ENCODE measurements at regions not wholly inside any gene's neighbourhood (a gene's known extent, or its start where the extent isn't known, plus 50 kb on each side); places are given as distances from the start of the nearest gene placed in this dataset.
"Not testable (repeated sequence)": the region's sequence is repeated elsewhere in the genome, so short reads cannot be mapped to it uniquely, and the experiment has no call there.

DNA sequence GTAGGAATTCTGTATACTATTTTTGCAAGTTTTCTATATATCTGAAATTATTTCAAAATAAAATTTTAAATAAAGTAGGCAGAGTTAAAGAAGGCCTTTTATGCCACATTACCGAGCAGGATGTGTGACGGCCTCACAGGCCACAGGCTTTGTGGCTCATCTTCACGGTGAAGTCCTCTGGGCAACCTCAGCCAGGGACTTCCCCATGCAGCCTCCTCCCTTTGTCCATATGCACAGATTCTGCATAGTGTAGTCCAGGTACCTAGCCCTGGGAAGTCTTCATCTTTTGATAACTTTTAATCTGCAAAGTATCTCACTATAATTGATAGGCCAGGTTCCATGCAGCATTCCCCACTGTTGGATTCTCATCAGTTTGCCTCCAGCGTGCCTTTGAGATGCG, 62.8 kb downstream of the ARHGAP11B start:
- not testable (repeated sequence) for H3K27me3 ChIP-seq (ENCODE audit: insufficient read depth, low read length, poor library complexity); H3K79me2 ChIP-seq (ENCODE audit: insufficient read depth, low read length); ATAC-seq (ENCODE audit: insufficient read depth, low read depth); H3K4me2 ChIP-seq (ENCODE audit: insufficient read depth, low read length); DNase-seq; H2AFZ ChIP-seq (ENCODE audit: low read depth, low read length); H3K9ac ChIP-seq (ENCODE audit: low read depth, low read length); H3K4me3 ChIP-seq (ENCODE audit: low read depth in 1 of 2, low read length in 2 of 2); H3K36me3 ChIP-seq (ENCODE audit: insufficient read depth, low read length); H4K20me1 ChIP-seq (ENCODE audit: insufficient read depth, low read length); H3K4me1 ChIP-seq (ENCODE audit: insufficient read depth, low read length); H3K27ac ChIP-seq (ENCODE audit: low read length); H3K9me3 ChIP-seq (ENCODE audit: insufficient read depth, low read length, severe bottlenecking)

DNA sequence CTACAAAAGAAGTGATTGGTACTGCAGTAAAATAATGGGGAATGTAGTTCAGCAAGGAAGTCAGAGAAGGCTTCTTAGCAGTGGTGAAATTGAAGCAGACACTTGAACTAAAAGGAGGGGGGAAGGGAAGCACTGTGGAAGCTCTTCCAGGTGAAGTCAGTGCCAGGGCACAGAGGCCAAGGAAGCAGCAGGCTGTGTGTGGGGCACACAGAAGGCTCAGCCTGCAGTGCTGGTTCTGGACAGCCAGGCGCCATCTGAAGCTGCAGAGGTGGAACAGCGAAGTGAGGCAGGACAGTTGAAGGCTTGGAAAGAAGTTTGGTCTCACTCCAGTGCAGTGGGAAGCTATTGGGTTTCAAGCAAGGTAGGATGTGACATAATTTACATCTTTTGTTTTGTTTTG, 64.2 kb downstream of the ARHGAP11B start:
- not testable (repeated sequence) for ATAC-seq (ENCODE audit: insufficient read depth, low read depth); DNase-seq; H4K20me1 ChIP-seq (ENCODE audit: insufficient read depth, low read length); H3K36me3 ChIP-seq (ENCODE audit: insufficient read depth, low read length); H2AFZ ChIP-seq (ENCODE audit: low read depth, low read length); H3K27me3 ChIP-seq (ENCODE audit: insufficient read depth, low read length, poor library complexity); H3K4me2 ChIP-seq (ENCODE audit: insufficient read depth, low read length); H3K27ac ChIP-seq (ENCODE audit: low read length); H3K79me2 ChIP-seq (ENCODE audit: insufficient read depth, low read length); H3K9ac ChIP-seq (ENCODE audit: low read depth, low read length); H3K4me3 ChIP-seq (ENCODE audit: low read depth in 1 of 2, low read length in 2 of 2); H3K4me1 ChIP-seq (ENCODE audit: insufficient read depth, low read length); H3K9me3 ChIP-seq (ENCODE audit: insufficient read depth, low read length, severe bottlenecking)

DNA sequence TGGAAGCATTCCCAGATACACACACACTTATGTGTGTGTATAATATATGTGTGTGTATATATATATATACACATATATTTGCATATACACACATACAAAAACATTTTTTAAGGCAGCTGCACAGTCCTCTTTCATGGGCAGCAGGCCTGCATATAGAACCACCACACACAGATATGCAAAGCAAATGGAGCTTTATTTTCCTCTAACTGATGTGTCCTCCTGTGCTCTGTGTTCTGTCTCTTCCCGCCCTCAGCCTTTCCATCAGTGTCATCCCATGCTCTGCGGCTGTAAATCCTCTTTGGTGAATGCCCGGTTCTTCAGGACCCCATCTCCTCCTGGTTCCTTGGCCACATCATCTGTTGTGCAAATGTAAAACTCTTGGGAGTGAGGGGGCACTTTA, 69.9 kb downstream of the ARHGAP11B start:
- not testable (repeated sequence) for H3K4me1 ChIP-seq (ENCODE audit: insufficient read depth, low read length); H3K9ac ChIP-seq (ENCODE audit: low read depth, low read length); H3K9me3 ChIP-seq (ENCODE audit: insufficient read depth, low read length, severe bottlenecking); H3K79me2 ChIP-seq (ENCODE audit: insufficient read depth, low read length); DNase-seq; H2AFZ ChIP-seq (ENCODE audit: low read depth, low read length); H3K4me3 ChIP-seq (ENCODE audit: low read depth in 1 of 2, low read length in 2 of 2); H3K27me3 ChIP-seq (ENCODE audit: insufficient read depth, low read length, poor library complexity); H3K4me2 ChIP-seq (ENCODE audit: insufficient read depth, low read length); H3K36me3 ChIP-seq (ENCODE audit: insufficient read depth, low read length); ATAC-seq (ENCODE audit: insufficient read depth, low read depth); H4K20me1 ChIP-seq (ENCODE audit: insufficient read depth, low read length); H3K27ac ChIP-seq (ENCODE audit: low read length)

DNA sequence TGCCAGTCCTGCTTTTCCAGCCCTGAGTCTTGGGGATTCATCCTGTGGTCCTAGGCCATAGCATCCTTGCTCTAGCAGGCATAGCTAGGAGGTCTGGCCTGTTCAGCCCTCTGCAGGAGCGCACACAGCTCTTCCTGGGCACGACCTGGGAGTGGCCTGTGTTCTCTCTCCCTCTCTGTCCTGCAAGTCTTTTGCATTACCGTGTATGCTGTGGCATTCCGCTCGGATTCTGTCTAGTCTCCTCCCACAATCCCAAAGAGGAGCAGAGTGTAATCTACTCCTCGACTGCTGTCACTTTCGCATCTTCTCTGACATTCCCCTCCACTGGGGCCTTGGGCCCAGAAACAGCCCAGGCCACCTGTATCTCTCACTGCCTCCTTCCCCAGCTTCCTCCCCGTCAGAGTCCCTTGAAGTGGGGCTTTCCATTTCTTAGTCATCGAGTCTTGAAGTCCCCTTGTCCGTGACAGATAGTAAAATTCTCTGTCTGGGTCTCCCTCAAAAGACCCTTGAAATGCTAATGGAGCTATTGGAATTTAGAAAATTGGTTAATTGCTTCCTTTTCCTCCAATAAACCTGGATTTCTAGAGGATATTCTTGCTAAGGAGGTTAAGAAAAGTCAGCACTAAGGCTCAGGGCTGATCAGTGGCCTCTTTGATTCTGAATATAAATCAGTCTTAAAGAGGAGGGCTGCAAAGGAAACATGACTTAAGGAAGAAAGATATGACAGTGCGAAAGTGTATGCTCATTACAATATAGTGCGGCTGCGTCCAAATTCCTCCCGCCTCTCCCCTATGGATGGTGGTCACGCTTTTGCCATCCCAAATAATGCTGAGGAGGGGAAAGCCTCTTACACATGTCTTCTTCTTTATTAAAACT, 70.7 kb downstream of the ARHGAP11B start:
- not testable (repeated sequence) for H3K9ac ChIP-seq (ENCODE audit: low read depth, low read length); H2AFZ ChIP-seq (ENCODE audit: low read depth, low read length); H3K4me2 ChIP-seq (ENCODE audit: insufficient read depth, low read length); H4K20me1 ChIP-seq (ENCODE audit: insufficient read depth, low read length); DNase-seq; H3K79me2 ChIP-seq (ENCODE audit: insufficient read depth, low read length); H3K27me3 ChIP-seq (ENCODE audit: insufficient read depth, low read length, poor library complexity); H3K4me1 ChIP-seq (ENCODE audit: insufficient read depth, low read length); H3K4me3 ChIP-seq (ENCODE audit: low read depth in 1 of 2, low read length in 2 of 2); H3K36me3 ChIP-seq (ENCODE audit: insufficient read depth, low read length); H3K9me3 ChIP-seq (ENCODE audit: insufficient read depth, low read length, severe bottlenecking)
- peak overlapping the region; percentile 45; the same call in 1 of the 2 replicates for H3K27ac ChIP-seq (ENCODE audit: low read length)
- ATAC-seq (ENCODE audit: insufficient read depth, low read depth) = peak; percentile 50

DNA sequence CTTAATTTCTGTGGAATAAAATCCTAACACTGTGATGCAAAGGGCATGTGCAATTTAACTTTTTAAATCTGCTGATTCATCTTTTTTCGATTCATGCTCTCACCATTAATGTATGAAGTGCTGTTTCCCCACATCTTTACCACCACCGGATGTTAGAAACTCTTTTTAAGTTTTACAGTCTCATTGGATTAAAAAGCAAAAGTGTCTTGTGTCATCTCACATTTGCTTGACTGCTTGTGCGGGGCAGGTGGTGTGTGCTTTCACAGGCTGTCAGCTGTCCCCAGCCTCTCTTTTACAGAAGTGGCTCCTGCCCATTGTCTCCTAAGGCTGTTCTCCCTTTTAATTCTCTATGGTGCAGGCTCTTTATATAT, 71.4 kb downstream of the ARHGAP11B start:
- H3K36me3 ChIP-seq (ENCODE audit: insufficient read depth, low read length); H3K4me3 ChIP-seq (ENCODE audit: low read depth in 1 of 2, low read length in 2 of 2); H4K20me1 ChIP-seq (ENCODE audit: insufficient read depth, low read length); H3K27ac ChIP-seq (ENCODE audit: low read length); H2AFZ ChIP-seq (ENCODE audit: low read depth, low read length); H3K79me2 ChIP-seq (ENCODE audit: insufficient read depth, low read length); H3K9me3 ChIP-seq (ENCODE audit: insufficient read depth, low read length, severe bottlenecking); H3K27me3 ChIP-seq (ENCODE audit: insufficient read depth, low read length, poor library complexity); H3K4me2 ChIP-seq (ENCODE audit: insufficient read depth, low read length); H3K9ac ChIP-seq (ENCODE audit: low read depth, low read length); H3K4me1 ChIP-seq (ENCODE audit: insufficient read depth, low read length): not testable (repeated sequence)
- ATAC-seq (ENCODE audit: insufficient read depth, low read depth) (peak; percentile 93), DNase-seq (peak; percentile 19)

DNA sequence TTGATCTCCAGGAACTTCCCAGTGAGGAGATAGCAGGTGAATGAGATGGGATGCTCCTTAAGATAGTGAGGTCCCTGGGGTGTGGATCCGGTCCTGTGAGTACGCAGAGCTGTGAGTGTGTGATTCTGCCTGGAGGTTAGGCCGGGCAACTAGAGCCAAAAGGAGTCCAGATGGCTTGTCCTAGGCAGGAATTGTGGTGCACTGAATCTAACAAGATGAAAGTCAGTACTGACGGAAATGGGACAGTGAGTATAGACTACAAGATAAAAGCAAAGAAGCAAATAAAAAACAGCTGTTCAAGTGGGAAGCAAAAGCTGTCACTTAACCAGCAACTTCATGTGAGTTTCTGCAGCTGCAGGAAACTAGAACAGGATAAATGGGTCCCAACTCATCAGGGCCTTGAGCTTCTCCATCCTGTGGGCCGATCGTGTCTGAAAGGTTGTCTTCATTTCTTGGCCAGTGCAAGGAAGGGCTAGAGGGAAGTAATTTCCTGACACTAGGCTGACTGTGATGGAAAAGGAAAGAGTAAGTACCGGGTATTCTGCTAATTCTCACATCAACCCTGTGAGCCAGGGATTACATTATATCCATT, 74.2 kb downstream of the ARHGAP11B start:
- DNase-seq; H3K4me3 ChIP-seq (ENCODE audit: low read depth in 1 of 2, low read length in 2 of 2); H3K9me3 ChIP-seq (ENCODE audit: insufficient read depth, low read length, severe bottlenecking); H3K4me1 ChIP-seq (ENCODE audit: insufficient read depth, low read length); ATAC-seq (ENCODE audit: insufficient read depth, low read depth); H2AFZ ChIP-seq (ENCODE audit: low read depth, low read length); H3K36me3 ChIP-seq (ENCODE audit: insufficient read depth, low read length); H4K20me1 ChIP-seq (ENCODE audit: insufficient read depth, low read length); H3K9ac ChIP-seq (ENCODE audit: low read depth, low read length); H3K27me3 ChIP-seq (ENCODE audit: insufficient read depth, low read length, poor library complexity); H3K27ac ChIP-seq (ENCODE audit: low read length); H3K79me2 ChIP-seq (ENCODE audit: insufficient read depth, low read length); H3K4me2 ChIP-seq (ENCODE audit: insufficient read depth, low read length): not testable (repeated sequence)

DNA sequence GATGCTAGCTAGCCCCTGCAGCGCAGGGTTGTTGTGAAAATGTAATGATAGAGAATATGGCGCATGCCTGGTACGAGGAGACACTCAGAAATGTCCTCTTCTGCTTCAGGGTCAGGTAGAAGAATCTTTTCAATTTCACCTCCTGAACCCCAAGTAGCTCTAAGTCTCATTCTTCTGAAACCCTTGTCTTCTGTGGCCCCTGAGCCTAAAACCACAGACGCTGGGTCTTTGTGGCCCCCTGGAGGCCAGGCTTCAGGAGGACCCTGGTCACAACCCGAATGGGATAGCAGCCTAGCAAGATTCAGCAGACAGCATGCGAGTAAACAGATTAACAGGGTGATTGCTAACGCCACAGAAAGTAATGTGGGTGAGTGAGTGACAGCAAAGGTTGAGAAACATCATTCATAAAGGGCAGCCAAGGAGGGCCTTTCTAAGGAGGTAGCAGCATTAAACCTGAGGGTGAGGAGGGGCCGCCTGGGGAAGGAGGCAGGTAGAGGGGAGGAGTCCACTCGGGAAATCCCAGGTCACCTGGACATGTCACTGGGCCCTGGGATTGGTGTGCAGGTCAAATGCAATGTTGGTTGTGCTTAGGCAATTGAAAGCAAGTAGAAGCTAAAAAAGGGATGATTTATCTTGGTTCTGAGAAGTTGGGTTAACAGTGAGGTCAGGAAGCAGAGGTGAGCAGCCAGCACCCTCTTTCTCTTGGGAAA, 82.2 kb downstream of the ARHGAP11B start:
- not testable (repeated sequence) for H3K9ac ChIP-seq (ENCODE audit: low read depth, low read length); H3K79me2 ChIP-seq (ENCODE audit: insufficient read depth, low read length); ATAC-seq (ENCODE audit: insufficient read depth, low read depth); H3K36me3 ChIP-seq (ENCODE audit: insufficient read depth, low read length); H3K27ac ChIP-seq (ENCODE audit: low read length); H3K27me3 ChIP-seq (ENCODE audit: insufficient read depth, low read length, poor library complexity); H3K4me2 ChIP-seq (ENCODE audit: insufficient read depth, low read length); H3K4me3 ChIP-seq (ENCODE audit: low read depth in 1 of 2, low read length in 2 of 2); DNase-seq; H3K9me3 ChIP-seq (ENCODE audit: insufficient read depth, low read length, severe bottlenecking); H3K4me1 ChIP-seq (ENCODE audit: insufficient read depth, low read length); H2AFZ ChIP-seq (ENCODE audit: low read depth, low read length); H4K20me1 ChIP-seq (ENCODE audit: insufficient read depth, low read length)

DNA sequence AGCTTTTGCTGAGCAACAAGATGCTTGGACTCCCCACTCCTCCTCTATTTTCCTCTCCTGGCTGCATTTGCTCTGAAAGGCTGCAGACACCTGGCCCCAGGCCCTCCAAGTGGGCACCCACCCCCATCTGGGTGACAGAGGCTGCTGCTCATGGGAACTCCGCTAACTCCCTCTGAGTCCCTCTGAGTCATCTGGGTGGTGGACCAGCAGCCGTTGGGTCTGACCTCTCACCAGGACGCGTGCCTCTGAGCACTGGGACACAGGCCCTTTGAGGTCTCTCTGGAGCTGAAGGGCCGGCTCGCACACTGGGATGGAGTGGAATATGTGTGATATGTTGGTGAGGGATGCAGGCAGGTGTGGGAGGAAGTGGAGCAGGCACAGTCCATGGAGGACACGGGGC, 82.9 kb downstream of the ARHGAP11B start:
- not testable (repeated sequence) for H3K4me1 ChIP-seq (ENCODE audit: insufficient read depth, low read length); H3K27me3 ChIP-seq (ENCODE audit: insufficient read depth, low read length, poor library complexity); H2AFZ ChIP-seq (ENCODE audit: low read depth, low read length); H3K79me2 ChIP-seq (ENCODE audit: insufficient read depth, low read length); H3K27ac ChIP-seq (ENCODE audit: low read length); H3K4me2 ChIP-seq (ENCODE audit: insufficient read depth, low read length); H3K9me3 ChIP-seq (ENCODE audit: insufficient read depth, low read length, severe bottlenecking); H3K9ac ChIP-seq (ENCODE audit: low read depth, low read length); H4K20me1 ChIP-seq (ENCODE audit: insufficient read depth, low read length); DNase-seq; ATAC-seq (ENCODE audit: insufficient read depth, low read depth); H3K4me3 ChIP-seq (ENCODE audit: low read depth in 1 of 2, low read length in 2 of 2); H3K36me3 ChIP-seq (ENCODE audit: insufficient read depth, low read length)

All from DND-41 (cell line).